Bronchial epithelial cell (primary cell): ENCODE measurements at regions not wholly inside any gene's neighbourhood (a gene's known extent, or its start where the extent isn't known, plus 50 kb on each side); places are given as distances from the start of the nearest gene placed in this dataset.

Experiments
- DNase-seq: peaks from one replicate; pipeline ENCODE4 v3.0.0-alpha.2; 2010; ENCODE audit warnings: low read depth
- FAIRE-seq: peaks from 2 replicates; lab custom pipeline; 2011; peaks lifted over from hg19 to GRCh38; lab: Jason Lieb, UNC
- H3K27me3 ChIP-seq: 2 replicates; pipeline ENCODE4 v1.5.1; 2011; ENCODE audit warnings: low read length; ENCODE audit not compliant: control insufficient read depth, insufficient read depth
- H3K36me3 ChIP-seq: 2 replicates; pipeline ENCODE4 v1.5.1; 2011; ENCODE audit warnings: low read length; ENCODE audit not compliant: control insufficient read depth, insufficient read depth
- H3K4me3 ChIP-seq: 2 replicates; pipeline ENCODE4 v1.5.1; 2011; ENCODE audit warnings: mild to moderate bottlenecking, low read depth, low read length, control low read depth
- TF ChIP-seq, protein P1 (sequence below): IDR thresholded peaks from 2 replicates; pipeline ENCODE4 v1.5.1; 2011; ENCODE audit warnings: mild to moderate bottlenecking, moderate library complexity, low read length, control low read depth, inconsistent platforms; ENCODE audit not compliant: insufficient read depth, severe bottlenecking

DNA sequence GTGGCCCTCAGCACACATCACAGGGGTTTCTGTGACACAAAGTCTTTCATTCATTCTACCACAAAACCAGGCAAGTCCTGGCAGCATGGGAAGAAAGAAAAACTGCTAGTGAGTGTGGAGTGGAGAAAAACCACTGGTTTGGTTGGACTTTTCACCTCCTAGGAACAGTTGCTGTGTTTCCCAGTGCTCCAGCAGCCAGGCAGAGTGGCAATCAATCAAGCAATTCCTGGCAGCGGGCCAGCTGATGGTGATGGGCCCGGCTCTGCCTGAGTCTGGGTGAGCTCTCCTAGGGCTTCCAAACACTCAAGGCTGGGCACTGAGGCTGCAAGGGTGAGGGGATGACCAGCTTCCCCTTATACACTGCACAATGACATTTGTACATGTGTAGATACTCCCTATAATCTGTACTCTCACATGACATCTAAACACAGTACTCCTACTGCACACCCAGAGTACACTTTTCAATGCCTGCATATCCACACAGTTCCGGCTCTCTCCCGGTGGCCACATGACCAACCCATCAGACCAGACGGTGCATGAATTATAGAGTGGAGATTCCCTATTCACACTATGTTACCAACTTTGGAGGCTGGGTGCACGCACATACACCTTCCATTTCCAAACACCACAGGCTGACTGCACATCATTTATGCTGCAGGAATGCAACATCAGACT, 156.6 kb downstream of the UNC5CL start:
- DNase-seq (no peak), FAIRE-seq (no peak)
- Histone ChIP-seq H3K36me3 (no peaks in the 10 kb centered on the region), H3K27me3 (peaks cover 2% of the 10 kb centered on the region), H3K4me3 (no peak overlapping the region)
- TF ChIP-seq, protein P1, sequence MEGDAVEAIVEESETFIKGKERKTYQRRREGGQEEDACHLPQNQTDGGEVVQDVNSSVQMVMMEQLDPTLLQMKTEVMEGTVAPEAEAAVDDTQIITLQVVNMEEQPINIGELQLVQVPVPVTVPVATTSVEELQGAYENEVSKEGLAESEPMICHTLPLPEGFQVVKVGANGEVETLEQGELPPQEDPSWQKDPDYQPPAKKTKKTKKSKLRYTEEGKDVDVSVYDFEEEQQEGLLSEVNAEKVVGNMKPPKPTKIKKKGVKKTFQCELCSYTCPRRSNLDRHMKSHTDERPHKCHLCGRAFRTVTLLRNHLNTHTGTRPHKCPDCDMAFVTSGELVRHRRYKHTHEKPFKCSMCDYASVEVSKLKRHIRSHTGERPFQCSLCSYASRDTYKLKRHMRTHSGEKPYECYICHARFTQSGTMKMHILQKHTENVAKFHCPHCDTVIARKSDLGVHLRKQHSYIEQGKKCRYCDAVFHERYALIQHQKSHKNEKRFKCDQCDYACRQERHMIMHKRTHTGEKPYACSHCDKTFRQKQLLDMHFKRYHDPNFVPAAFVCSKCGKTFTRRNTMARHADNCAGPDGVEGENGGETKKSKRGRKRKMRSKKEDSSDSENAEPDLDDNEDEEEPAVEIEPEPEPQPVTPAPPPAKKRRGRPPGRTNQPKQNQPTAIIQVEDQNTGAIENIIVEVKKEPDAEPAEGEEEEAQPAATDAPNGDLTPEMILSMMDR: no peak

- DNase-seq (no peak), FAIRE-seq (no peak)
- H3K36me3 ChIP-seq: no peaks in the 10 kb centered on the region
- TF ChIP-seq, protein P1: no peak
- peaks cover 2% of the 10 kb centered on the region for H3K27me3 ChIP-seq
- no peak overlapping the region for H3K4me3 ChIP-seq
These were observed 157.5 kb downstream of the UNC5CL start for GRCh38 chr6:40881501-40881900.

DNA sequence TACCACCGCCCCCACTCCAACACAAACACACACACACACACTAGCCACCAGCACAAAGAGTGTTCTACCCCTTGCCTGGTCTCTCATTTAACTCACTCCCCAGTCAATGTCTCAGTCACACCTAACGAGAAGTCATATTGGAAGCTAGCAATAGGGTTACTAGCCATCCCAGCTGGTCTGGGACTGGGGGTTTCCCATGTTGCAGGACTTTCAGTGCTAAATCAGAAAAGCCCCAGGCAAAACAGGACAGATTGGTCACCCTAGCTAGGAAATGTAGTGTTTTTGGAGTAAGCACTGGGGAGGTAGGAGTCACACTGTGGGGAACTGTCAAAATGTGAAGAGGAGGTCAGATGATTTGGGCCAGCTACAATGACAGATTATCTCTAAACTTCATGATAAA, 158.1 kb downstream of the UNC5CL start:
- no peak for DNase-seq
- TF ChIP-seq, protein P1: no peak
- Histone ChIP-seq H3K4me3 (no peak overlapping the region), H3K36me3 (no peaks in the 10 kb centered on the region), H3K27me3 (peaks cover 2% of the 10 kb centered on the region)
- FAIRE-seq: peak; percentile 36

DNA sequence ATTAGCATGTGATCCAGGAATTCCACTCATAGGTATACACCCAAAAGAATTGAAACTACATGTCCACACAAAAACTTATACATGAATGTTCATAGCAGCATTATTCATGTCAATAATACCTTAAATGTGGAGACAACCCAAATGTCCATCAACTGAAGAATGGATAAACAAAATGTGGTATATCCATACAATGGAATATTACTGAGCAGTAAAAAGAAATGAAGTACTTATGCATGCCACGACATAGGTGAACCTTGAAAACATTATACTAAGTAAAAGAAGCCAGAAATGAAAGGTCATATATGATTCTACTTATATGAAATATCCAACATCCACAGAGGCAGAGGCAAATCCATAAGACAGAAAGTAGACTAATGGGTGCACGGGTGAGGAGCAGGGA, 159.9 kb downstream of the UNC5CL start:
- DNase-seq (no peak), FAIRE-seq (no peak)
- TF ChIP-seq, protein P1: no peak
- H3K4me3 ChIP-seq: no peak overlapping the region
- peaks cover 8% of the 10 kb centered on the region for H3K27me3 ChIP-seq
- H3K36me3 ChIP-seq: no peaks in the 10 kb centered on the region

DNA sequence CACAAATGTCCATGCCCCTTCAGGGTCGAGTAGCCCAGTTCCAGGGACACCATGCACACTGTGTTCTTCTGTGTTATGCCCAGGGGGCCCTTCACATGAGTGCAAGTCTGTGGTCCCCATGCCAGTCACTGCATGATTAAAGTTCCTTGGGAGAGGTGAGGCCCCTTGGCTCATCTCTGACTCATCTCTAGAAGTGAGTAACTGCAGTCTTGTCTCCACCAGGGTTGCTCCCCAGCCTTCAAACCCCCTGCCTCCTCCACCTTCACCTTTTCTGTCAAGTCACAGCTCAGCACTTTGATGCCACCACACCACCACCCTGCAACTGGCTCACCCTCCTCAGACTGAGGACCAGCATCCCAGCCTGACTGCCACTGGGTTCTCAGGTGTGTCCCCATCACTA, 161.7 kb downstream of the UNC5CL start:
- Histone ChIP-seq H3K27me3 (peaks cover 7% of the 10 kb centered on the region), H3K4me3 (no peak overlapping the region), H3K36me3 (no peaks in the 10 kb centered on the region)
- peak; percentile 73 for DNase-seq
- peak; percentile 36 for FAIRE-seq
- TF ChIP-seq, protein P1: no peak

DNA sequence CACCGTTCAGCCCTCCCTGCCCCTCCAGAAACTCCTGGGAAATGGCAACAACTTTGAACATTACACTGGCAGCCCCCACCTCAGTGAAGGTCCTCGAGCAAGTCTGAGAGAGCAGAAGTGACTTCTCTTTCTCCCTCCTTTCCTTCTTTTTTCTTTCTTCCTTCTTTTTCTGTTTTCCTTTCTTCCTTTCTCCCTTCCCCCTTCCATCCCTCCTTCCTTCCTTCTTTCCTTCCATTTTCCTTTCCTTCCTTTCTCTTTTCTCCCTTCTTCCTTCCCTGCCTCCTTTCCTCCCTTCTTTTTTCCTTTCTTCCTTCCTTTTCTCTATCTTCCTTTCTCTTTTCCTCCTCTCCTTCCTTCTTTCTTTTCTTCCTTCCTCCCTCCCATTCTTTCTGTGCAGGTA, 162.7 kb downstream of the UNC5CL start:
- TF ChIP-seq, protein P1: no peak
- Histone ChIP-seq H3K4me3 (no peak overlapping the region), H3K36me3 (no peaks in the 10 kb centered on the region), H3K27me3 (peaks cover 6% of the 10 kb centered on the region)
- DNase-seq (no peak), FAIRE-seq (no peak)
